B cell (primary cell): ENCODE measurements at regions not wholly inside any gene's neighbourhood (a gene's known extent, or its start where the extent isn't known, plus 50 kb on each side); places are given as distances from the start of the nearest gene placed in this dataset.

Experiments
- ATAC-seq: fragments of 200-7000 bp; cut with Tn5 transposase; one replicate; pipeline ENCODE4 v1.10.0; 2021; ENCODE audit warnings: low read depth, mild to moderate bottlenecking, moderate number of reproducible peaks, moderate library complexity
- CTCF ChIA-PET: fragments of 350-600 bp; sonication (Branson Sonifier 250); formaldehyde crosslinking; loops from one replicate; lab custom pipeline; 2021; ENCODE audit warnings: antibody characterized with exemption, inconsistent platforms; lab: Charles Lee
- POLR2A ChIA-PET: fragments of 350-600 bp; sonication (Branson Sonifier 250); formaldehyde crosslinking; loops from one replicate; lab custom pipeline; 2021; ENCODE audit warnings: antibody characterized with exemption; lab: Charles Lee
- DNase-seq: peaks from one replicate; pipeline ENCODE4 v3.0.0; 2013
- H2AFZ ChIP-seq: 2 replicates; pipeline ENCODE4 v1.6.1; 2012; ENCODE audit warnings: mild to moderate bottlenecking, low read depth, low read length; ENCODE audit not compliant: insufficient read depth, poor library complexity, severe bottlenecking
- H3K27ac ChIP-seq, 2 donors: 1 replicate in 1 of 2; 2 replicates in 1 of 2; pipeline ENCODE4 v1.5.1; 2012 to 2013; ENCODE audit warnings: low read length in 2 of 2, mild to moderate bottlenecking in 2 of 2, moderate library complexity in 1 of 2
- H3K27me3 ChIP-seq, 4 experiments: fragments of 200-600 bp in 1 of 4; sonication (generic) in 1 of 4; replicated peaks in 1 of 4; 1 replicate in 2 of 4; 2 replicates in 2 of 4; pipeline versions ENCODE4 v1.6.1 to v1.7.0; 2013 to 2016; ENCODE audit warnings: low read length in 3 of 4, mild to moderate bottlenecking in 2 of 4, mixed read lengths in 1 of 4, moderate library complexity in 1 of 4; ENCODE audit not compliant: insufficient read depth in 4 of 4, control insufficient read depth in 3 of 4; ENCODE audit errors: control extremely low read depth in 1 of 4
- H3K36me3 ChIP-seq, 2 experiments: replicated peaks in 1 of 2; 1 replicate in 1 of 2; 2 replicates in 1 of 2; pipeline versions ENCODE4 v1.6.1 to v1.7.1; 2013; ENCODE audit warnings: low read length in 1 of 2; ENCODE audit not compliant: insufficient read depth in 2 of 2, control insufficient read depth in 1 of 2; ENCODE audit errors: control extremely low read depth in 1 of 2, extremely low read depth in 1 of 2
- H3K4me1 ChIP-seq, 2 donors: fragments of 200-600 bp in 1 of 2; sonication (generic) in 1 of 2; 1 replicate in 1 of 2; 2 replicates in 1 of 2; pipeline versions ENCODE4 v1.5.1 to v1.6.1; 2013 to 2017; ENCODE audit warnings: low read length in 2 of 2; ENCODE audit not compliant: control insufficient read depth in 2 of 2, insufficient read depth in 2 of 2
- H3K4me2 ChIP-seq: replicated peaks from 2 replicates; pipeline ENCODE3; 2012; ENCODE audit warnings: mild to moderate bottlenecking, low read depth, low read length; ENCODE audit not compliant: poor library complexity, severe bottlenecking
- H3K4me3 ChIP-seq, 5 experiments: fragments of 200-600 bp in 1 of 5; sonication (generic) in 1 of 5; 1 replicate in 3 of 5; 2 replicates in 2 of 5; pipeline versions ENCODE4 v1.5.1 to v1.7.0; 2011 to 2016; ENCODE audit warnings: low read length in 4 of 5, mild to moderate bottlenecking in 4 of 5, low read depth in 2 of 5, control low read depth in 1 of 5, moderate library complexity in 1 of 5; ENCODE audit not compliant: insufficient read depth in 1 of 5; ENCODE audit errors: control extremely low read depth in 1 of 5, extremely low read depth in 1 of 5
- H3K79me2 ChIP-seq: fragments of 200-600 bp; sonication (generic); one replicate; pipeline ENCODE4 v1.6.0; 2016; ENCODE audit warnings: low read length; ENCODE audit not compliant: control insufficient read depth, insufficient read depth
- H3K9ac ChIP-seq: fragments of 200-600 bp; sonication (generic); 2 replicates; pipeline ENCODE4 v1.6.1; 2017; ENCODE audit warnings: mild to moderate bottlenecking, low read length, moderate library complexity
- H3K9me3 ChIP-seq, 3 donors: one replicate each; pipeline versions ENCODE4 v1.6.1 to v1.7.1; 2013; ENCODE audit warnings: low read length in 2 of 3; ENCODE audit not compliant: control insufficient read depth in 2 of 3, insufficient read depth in 1 of 3; ENCODE audit errors: control extremely low read depth in 1 of 3
- H4K20me1 ChIP-seq: 2 replicates; pipeline ENCODE4 v1.6.0; 2012; ENCODE audit warnings: mild to moderate bottlenecking, low read length; ENCODE audit not compliant: insufficient read depth, control insufficient read depth, poor library complexity, severe bottlenecking
- H3K27ac Mint-ChIP-seq: one replicate; pipeline ENCODE4 v1.8.0; 2021; ENCODE audit warnings: mixed read lengths
- H3K27me3 Mint-ChIP-seq: one replicate; pipeline ENCODE4 v1.8.0; 2021; ENCODE audit warnings: mixed read lengths
- H3K4me1 Mint-ChIP-seq: one replicate; pipeline ENCODE4 v1.8.0; 2021; ENCODE audit warnings: mixed read lengths
- H3K4me3 Mint-ChIP-seq: one replicate; pipeline ENCODE4 v1.8.0; 2021; ENCODE audit warnings: mixed read lengths
- H3K9me3 Mint-ChIP-seq: one replicate; pipeline ENCODE4 v1.8.0; 2022; ENCODE audit warnings: mixed read lengths; ENCODE audit not compliant: insufficient read depth
- EZH2 ChIP-seq: IDR thresholded peaks from 2 replicates; pipeline ENCODE4 v1.6.1; 2012; ENCODE audit warnings: borderline replicate concordance, low read depth, mild to moderate bottlenecking, moderate library complexity, low read length; ENCODE audit not compliant: insufficient read depth, poor library complexity, severe bottlenecking
- WGBS: methylation state at CpG from one replicate; pipeline ENCODE4 v1.1.5; 2013; ENCODE audit warnings: missing lambda C conversion rate; ENCODE audit not compliant: insufficient coverage; 5-methylcytosine and 5-hydroxymethylcytosine counted together
- intact Hi-C: fragments of 100-400 bp; cut with micrococcal nuclease; formaldehyde crosslinking; loops from one replicate; pipeline ENCODE4 v1.10.0; 2022
- TF ChIP-seq, protein P1 (sequence below): fragments of 200-600 bp; IDR thresholded peaks from one replicate; pipeline ENCODE4 v1.8.0; 2022; ENCODE audit warnings: antibody characterized with exemption, mild to moderate bottlenecking

GRCh38 chr14:36067428-36068187, 108.9 kb downstream of the PTCSC3 start:
- no peak for ATAC-seq
- Mint-ChIP-seq H3K27ac (no peak overlapping the region), H3K4me1 (no peaks in the 10 kb centered on the region), H3K27me3 (peaks cover 24% of the 10 kb centered on the region), H3K4me3 (no peak overlapping the region), H3K9me3 (no peaks in the 10 kb centered on the region)
- Histone ChIP-seq H3K4me1 (no peaks in the 10 kb centered on the region), H3K9me3 (no peaks in the 10 kb centered on the region), H4K20me1 (no peaks in the 10 kb centered on the region), H3K4me3 (no peak overlapping the region), H3K4me2 (no peak overlapping the region), H3K27ac (no peak overlapping the region), H3K36me3 (no peaks in the 10 kb centered on the region), H3K27me3 (no peaks in the 10 kb centered on the region), H3K79me2 (no peaks in the 10 kb centered on the region), H3K9ac (no peak overlapping the region), H2AFZ (no peak overlapping the region)
- ChIA-PET CTCF (no interaction called here), POLR2A (no interaction called here)
- TF ChIP-seq, protein P1, sequence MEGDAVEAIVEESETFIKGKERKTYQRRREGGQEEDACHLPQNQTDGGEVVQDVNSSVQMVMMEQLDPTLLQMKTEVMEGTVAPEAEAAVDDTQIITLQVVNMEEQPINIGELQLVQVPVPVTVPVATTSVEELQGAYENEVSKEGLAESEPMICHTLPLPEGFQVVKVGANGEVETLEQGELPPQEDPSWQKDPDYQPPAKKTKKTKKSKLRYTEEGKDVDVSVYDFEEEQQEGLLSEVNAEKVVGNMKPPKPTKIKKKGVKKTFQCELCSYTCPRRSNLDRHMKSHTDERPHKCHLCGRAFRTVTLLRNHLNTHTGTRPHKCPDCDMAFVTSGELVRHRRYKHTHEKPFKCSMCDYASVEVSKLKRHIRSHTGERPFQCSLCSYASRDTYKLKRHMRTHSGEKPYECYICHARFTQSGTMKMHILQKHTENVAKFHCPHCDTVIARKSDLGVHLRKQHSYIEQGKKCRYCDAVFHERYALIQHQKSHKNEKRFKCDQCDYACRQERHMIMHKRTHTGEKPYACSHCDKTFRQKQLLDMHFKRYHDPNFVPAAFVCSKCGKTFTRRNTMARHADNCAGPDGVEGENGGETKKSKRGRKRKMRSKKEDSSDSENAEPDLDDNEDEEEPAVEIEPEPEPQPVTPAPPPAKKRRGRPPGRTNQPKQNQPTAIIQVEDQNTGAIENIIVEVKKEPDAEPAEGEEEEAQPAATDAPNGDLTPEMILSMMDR = no peak
- no peak for TF ChIP-seq EZH2
- 100% methylated on average over 1 of the region's 4 CpGs for WGBS
- no peak for DNase-seq
- intact Hi-C loops = no loop called here

DNA sequence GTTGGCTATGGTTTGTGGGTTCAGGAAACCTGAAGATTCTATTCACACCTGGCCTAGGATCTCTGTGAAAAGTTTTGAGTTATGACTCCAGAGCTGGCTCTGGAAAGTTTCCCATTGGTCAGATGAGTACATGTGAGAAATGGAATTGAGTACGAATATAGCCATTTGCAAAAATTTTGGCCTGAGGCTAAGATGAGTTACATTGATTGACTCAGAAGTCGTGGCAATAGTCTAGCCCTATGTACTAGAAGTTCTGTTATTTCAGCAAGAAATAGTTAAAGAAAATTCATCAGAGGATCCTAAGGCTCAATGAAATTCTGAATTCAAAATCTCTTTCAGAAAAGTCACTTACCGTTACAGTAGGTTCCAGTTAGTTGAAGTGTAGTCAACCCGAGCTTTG, 109.9 kb downstream of the PTCSC3 start:
- 87% methylated on average over 3 of the region's 4 CpGs for WGBS
- no peak for ATAC-seq
- Mint-ChIP-seq H3K9me3 (no peaks in the 10 kb centered on the region), H3K27me3 (peaks cover 22% of the 10 kb centered on the region), H3K4me1 (no peaks in the 10 kb centered on the region), H3K27ac (no peak overlapping the region), H3K4me3 (no peak overlapping the region)
- no peak overlapping the region for H3K4me2 ChIP-seq
- H4K20me1 ChIP-seq = no peaks in the 10 kb centered on the region
- no peaks in the 10 kb centered on the region for H3K27me3 ChIP-seq
- no peak overlapping the region for H2AFZ ChIP-seq
- ChIA-PET CTCF (no interaction called here), POLR2A (no interaction called here)
- TF ChIP-seq, protein P1 = no peak
- TF ChIP-seq EZH2 = no peak
- no peak overlapping the region for H3K4me3 ChIP-seq
- H3K9me3 ChIP-seq = no peaks in the 10 kb centered on the region
- no peak overlapping the region for H3K27ac ChIP-seq
- no peaks in the 10 kb centered on the region for H3K79me2 ChIP-seq
- intact Hi-C loops = no loop called here
- no peaks in the 10 kb centered on the region for H3K4me1 ChIP-seq
- H3K36me3 ChIP-seq = no peaks in the 10 kb centered on the region
- no peak overlapping the region for H3K9ac ChIP-seq
- DNase-seq = no peak
